SK-N-SH (cell line): ENCODE measurements at regions not wholly inside any gene's neighbourhood (a gene's known extent, or its start where the extent isn't known, plus 50 kb on each side); places are given as distances from the start of the nearest gene placed in this dataset.

Source experiments
- CTCF ChIA-PET: fragments of 300-600, 350-600 bp; formaldehyde crosslinking; extraction: SDS; loops from one replicate; lab custom pipeline; 2021; lab: Yijun Ruan, JAX
- POLR2A ChIA-PET: fragments of 350-600 bp; sonication (Branson Sonifier 250); formaldehyde crosslinking; extraction: SDS; loops from one replicate; lab custom pipeline; 2020; ENCODE audit warnings: antibody characterized with exemption, inconsistent platforms; lab: Yijun Ruan, JAX
- DNase-seq: peaks from one replicate; pipeline ENCODE4 v3.0.0; 2012
- H2AFZ ChIP-seq: fragments of 200-600 bp; sonication (generic); 2 replicates; pipeline ENCODE4 v1.8.1; 2016; ENCODE audit warnings: antibody characterized with exemption, mild to moderate bottlenecking, low read depth
- H3F3A ChIP-seq: fragments of 200-600 bp; sonication (generic); replicated peaks from 2 replicates; pipeline ENCODE3; 2016; ENCODE audit warnings: antibody characterized with exemption, mild to moderate bottlenecking; ENCODE audit not compliant: insufficient read depth
- H3K27ac ChIP-seq, 2 experiments: fragments of 200-500 bp in 1 of 2; fragments of 200-600 bp in 1 of 2; sonication (Bioruptor generic) in 1 of 2; sonication (generic), shearing (Covaris generic) in 1 of 2; 2 replicates each; pipeline versions ENCODE4 v1.5.1 to v1.6.1; 2014 to 2016; ENCODE audit warnings: low read depth in 2 of 2, inconsistent platforms in 1 of 2, low read length in 1 of 2, mild to moderate bottlenecking in 1 of 2, mixed read lengths in 1 of 2
- H3K27me3 ChIP-seq: fragments of 200-600 bp; sonication (generic), shearing (Covaris generic); 2 replicates; pipeline ENCODE4 v1.6.1; 2016; ENCODE audit warnings: mixed run types; ENCODE audit not compliant: insufficient read depth
- H3K36me3 ChIP-seq, 2 experiments: fragments of 200-500 bp in 1 of 2; fragments of 200-600 bp in 1 of 2; sonication (Bioruptor generic) in 1 of 2; sonication (generic) in 1 of 2; replicated peaks in 1 of 2; 2 replicates each; pipeline versions ENCODE3 to v1.5.1; 2014 to 2016; ENCODE audit warnings: low read length in 1 of 2, mild to moderate bottlenecking in 1 of 2; ENCODE audit not compliant: insufficient read depth in 2 of 2, control insufficient read depth in 1 of 2
- H3K4me1 ChIP-seq, 2 experiments: fragments of 200-500 bp in 1 of 2; fragments of 200-600 bp in 1 of 2; sonication (Bioruptor generic) in 1 of 2; sonication (generic), shearing (Covaris generic) in 1 of 2; 2 replicates each; pipeline versions ENCODE4 v1.5.1 to v1.6.1; 2014 to 2016; ENCODE audit warnings: low read depth in 1 of 2, low read length in 1 of 2, mixed run types in 1 of 2; ENCODE audit not compliant: insufficient read depth in 2 of 2, control insufficient read depth in 1 of 2
- H3K4me2 ChIP-seq: fragments of 200-600 bp; sonication (generic), shearing (Covaris generic); 2 replicates; pipeline ENCODE4 v1.6.1; 2017; ENCODE audit warnings: mixed run types
- H3K4me3 ChIP-seq, 2 experiments: fragments of 200-500 bp in 1 of 2; fragments of 200-600 bp in 1 of 2; sonication (Bioruptor generic) in 1 of 2; sonication (generic), shearing (Covaris generic) in 1 of 2; 2 replicates each; pipeline versions ENCODE4 v1.5.1 to v1.8.1; 2014 to 2016; ENCODE audit warnings: low read depth in 2 of 2, inconsistent platforms in 1 of 2, low read length in 1 of 2, mild to moderate bottlenecking in 1 of 2, mixed read lengths in 1 of 2, moderate library complexity in 1 of 2
- H3K79me2 ChIP-seq: fragments of 200-600 bp; sonication (generic); 2 replicates; pipeline ENCODE4 v1.8.1; 2017; ENCODE audit warnings: mild to moderate bottlenecking; ENCODE audit not compliant: insufficient read depth
- H3K9ac ChIP-seq: fragments of 200-600 bp; sonication (generic); 2 replicates; pipeline ENCODE4 v1.6.1; 2017; ENCODE audit warnings: mixed run types
- H3K9me2 ChIP-seq: fragments of 200-600 bp; sonication (generic); 2 replicates; pipeline ENCODE4 v1.6.1; 2017; ENCODE audit warnings: mixed run types
- H3K9me3 ChIP-seq: fragments of 200-600 bp; sonication (generic); 2 replicates; pipeline ENCODE4 v1.6.1; 2017; ENCODE audit warnings: mixed run types, mild to moderate bottlenecking, moderate library complexity
- H4K20me1 ChIP-seq: fragments of 200-600 bp; sonication (generic); 2 replicates; pipeline ENCODE4 v1.6.1; 2017; ENCODE audit warnings: mild to moderate bottlenecking, mixed run types; ENCODE audit not compliant: insufficient read depth
- CTCF ChIP-seq: fragments of 200-600 bp; sonication (generic); IDR thresholded peaks from 2 replicates; pipeline ENCODE4 v1.6.1; 2017; ENCODE audit warnings: antibody characterized with exemption, mild to moderate bottlenecking, moderate library complexity
- ELF1 ChIP-seq: IDR thresholded peaks from 2 replicates; pipeline ENCODE4 v1.4.0; 2012
- EZH2phosphoT487 ChIP-seq: fragments of 200-600 bp; sonication (generic); IDR thresholded peaks from 2 replicates; pipeline ENCODE4 v1.6.1; 2017; ENCODE audit warnings: low read depth, mixed run types, mild to moderate bottlenecking, antibody characterized with exemption, moderate library complexity, borderline replicate concordance
- FOSL2 ChIP-seq: IDR thresholded peaks from 2 replicates; pipeline ENCODE4 v1.4.0; 2012; ENCODE audit warnings: low read depth, mild to moderate bottlenecking, moderate library complexity, borderline replicate concordance
- FOXM1 ChIP-seq: IDR thresholded peaks from 2 replicates; pipeline ENCODE4 v1.4.0; 2012; ENCODE audit warnings: low read depth, mild to moderate bottlenecking
- GATA2 ChIP-seq: sonication (generic); formaldehyde crosslinking; IDR thresholded peaks from 2 replicates; pipeline ENCODE4 v1.5.0; 2020; ENCODE audit warnings: mild to moderate bottlenecking, missing genetic modification reagents
- JUND ChIP-seq: IDR thresholded peaks from 2 replicates; pipeline ENCODE4 v1.4.0; 2012
- MAX ChIP-seq: IDR thresholded peaks from 2 replicates; pipeline ENCODE4 v1.4.0; 2012; ENCODE audit warnings: low read depth
- MXI1 ChIP-seq: IDR thresholded peaks from 2 replicates; pipeline ENCODE4 v1.6.1; 2012; ENCODE audit warnings: mild to moderate bottlenecking, low read depth, low read length, improper control_type of control experiment
- PBX3 ChIP-seq: IDR thresholded peaks from 2 replicates; pipeline ENCODE4; 2012
- REST ChIP-seq: IDR thresholded peaks from 2 replicates; pipeline ENCODE4 v1.6.1; 2012; ENCODE audit warnings: mild to moderate bottlenecking, low read depth, low read length, moderate library complexity
- RFX5 ChIP-seq: IDR thresholded peaks from 2 replicates; pipeline ENCODE4 v1.6.1; 2012; ENCODE audit warnings: mild to moderate bottlenecking, improper control_type of control experiment, low read length
- SIN3A ChIP-seq: IDR thresholded peaks from 2 replicates; pipeline ENCODE4 v1.6.1; 2012; ENCODE audit warnings: low read depth, mild to moderate bottlenecking, low read length, moderate library complexity, borderline replicate concordance
- USF1 ChIP-seq: IDR thresholded peaks from 2 replicates; pipeline ENCODE4 v1.4.0; 2012; ENCODE audit warnings: low read depth, borderline replicate concordance
- WGBS: methylation state at CpG from one replicate; pipeline ENCODE4 v1.1.6; 2017; ENCODE audit warnings: low lambda C conversion rate; 5-methylcytosine and 5-hydroxymethylcytosine counted together

GRCh38 chr3:13158408-13158807 lies 85.2 kb upstream of the IQSEC1 start:
- TF ChIP-seq ELF1, result no peak
- no peak for TF ChIP-seq RFX5
- no peak for TF ChIP-seq USF1
- TF ChIP-seq FOXM1, result no peak
- TF ChIP-seq GATA2 (CRISPR knock-in tag), result no peak
- no peak for TF ChIP-seq MXI1
- no peak for TF ChIP-seq MAX
- no peak for TF ChIP-seq CTCF
- TF ChIP-seq JUND, result no peak
- no peak for TF ChIP-seq FOSL2
- TF ChIP-seq REST, result no peak
- no peak for TF ChIP-seq PBX3
- no peak for TF ChIP-seq EZH2phosphoT487
- no peak for TF ChIP-seq SIN3A
- no peak for DNase-seq
- 56% methylated on average over 7 of the region's 7 CpGs for WGBS

More at GRCh38 chr3:13158408-13158807, 85.2 kb upstream of the IQSEC1 start:
- H3K9ac ChIP-seq, result no peak overlapping the region
- ChIA-PET CTCF (no interaction called here), POLR2A (no interaction called here)
- H3K4me3 ChIP-seq, result no peak overlapping the region
- H3K79me2 ChIP-seq, result no peaks in the 10 kb centered on the region
- H3F3A ChIP-seq, result no peaks in the 10 kb centered on the region
- no peaks in the 10 kb centered on the region for H4K20me1 ChIP-seq
- H3K4me1 ChIP-seq, result peaks cover 0 to 16% of the 10 kb centered on the region in 2 experiments; a peak in 1 of 4 replicates
- no peaks in the 10 kb centered on the region for H3K27me3 ChIP-seq
- H3K4me2 ChIP-seq, result no peak overlapping the region
- H3K27ac ChIP-seq, result no peak overlapping the region
- no peaks in the 10 kb centered on the region for H3K9me2 ChIP-seq
- no peaks in the 10 kb centered on the region for H3K36me3 ChIP-seq
- H3K9me3 ChIP-seq, result peaks cover 7% of the 10 kb centered on the region; the same call in 1 of the 2 replicates
- H2AFZ ChIP-seq, result no peak overlapping the region
